Transverse colon (tissue), 4 donors: ENCODE measurements at regions not wholly inside any gene's neighbourhood (a gene's known extent, or its start where the extent isn't known, plus 50 kb on each side); places are given as distances from the start of the nearest gene placed in this dataset.

ENCODE experiments used
- CTCF ChIP-seq, 5 experiments: fragments of 200-600 bp in 3 of 5; fragments of 450-650 bp in 2 of 5; sonication (generic) in 3 of 5; IDR thresholded peaks; 1 replicate in 2 of 5; 2 replicates in 3 of 5; pipeline ENCODE4 v1.5.1; 2016 to 2017; ENCODE audit warnings: antibody characterized with exemption in 5 of 5, inconsistent platforms in 3 of 5, mild to moderate bottlenecking in 2 of 5, moderate library complexity in 1 of 5
- POLR2AphosphoS5 ChIP-seq, 3 donors: sonication (generic); formaldehyde crosslinking; IDR thresholded peaks; one replicate each; pipeline ENCODE4 v1.6.1; 2016; ENCODE audit warnings: antibody characterized with exemption in 3 of 3

- TF ChIP-seq CTCF (IDR thresholded peaks at IDR 0.05) (no peak), POLR2AphosphoS5 (IDR thresholded peaks at IDR 0.05) (no peak)
Measured at GRCh38 chr22:49649166-49650068, 178.3 kb downstream of the BRD1 start.
